SK-N-DZ (cell line): ENCODE measurements at regions not wholly inside any gene's neighbourhood (a gene's known extent, or its start where the extent isn't known, plus 50 kb on each side); places are given as distances from the start of the nearest gene placed in this dataset.

ENCODE experiments used
- DNase-seq: peaks from one replicate; pipeline ENCODE4 v3.0.0-alpha.2; 2015; ENCODE audit warnings: low spot score

DNA sequence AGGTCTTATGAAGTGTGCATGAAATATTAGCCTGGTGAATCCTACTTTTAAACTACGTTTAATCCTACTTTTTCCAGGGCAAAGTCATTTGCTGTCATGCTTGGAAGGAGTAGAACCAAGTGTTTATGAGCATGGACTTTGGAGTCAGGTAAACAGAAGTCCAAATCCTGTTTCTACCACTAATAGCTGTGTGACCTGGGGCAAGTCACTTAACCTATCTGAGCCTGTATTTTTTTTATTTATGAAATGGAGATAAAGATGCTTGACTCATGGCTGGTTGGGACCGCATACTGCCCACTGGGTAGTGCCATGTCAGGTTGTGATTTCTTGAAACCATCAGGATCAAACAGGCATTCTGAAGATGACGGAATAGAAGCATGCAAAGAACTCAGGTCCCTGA lies 249.6 kb downstream of the BAMBI start:
- DNase-seq = no peak

- no peak for DNase-seq
Measured at GRCh38 chr10:28928484-28928883, 251.2 kb downstream of the BAMBI start.

DNA sequence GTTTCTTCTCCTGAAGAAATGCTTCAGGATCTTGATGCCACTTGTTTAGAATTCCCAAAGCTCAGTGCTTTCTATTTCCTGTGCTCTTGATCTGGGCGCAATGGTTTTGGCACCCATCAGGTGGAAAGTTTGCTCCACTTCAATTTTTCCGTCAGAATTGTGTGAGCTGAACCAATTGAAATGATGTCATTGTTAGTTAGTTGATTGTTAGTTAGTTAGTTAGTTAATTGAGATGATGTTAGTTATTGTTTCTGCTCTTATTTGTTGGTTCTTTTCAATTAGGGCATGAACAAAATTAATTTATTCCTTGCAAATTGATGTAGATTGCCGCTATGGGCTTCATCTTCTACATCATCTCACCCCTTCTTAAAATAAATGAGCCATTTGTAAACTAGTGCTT lies 252.6 kb downstream of the BAMBI start:
- DNase-seq = no peak

DNA sequence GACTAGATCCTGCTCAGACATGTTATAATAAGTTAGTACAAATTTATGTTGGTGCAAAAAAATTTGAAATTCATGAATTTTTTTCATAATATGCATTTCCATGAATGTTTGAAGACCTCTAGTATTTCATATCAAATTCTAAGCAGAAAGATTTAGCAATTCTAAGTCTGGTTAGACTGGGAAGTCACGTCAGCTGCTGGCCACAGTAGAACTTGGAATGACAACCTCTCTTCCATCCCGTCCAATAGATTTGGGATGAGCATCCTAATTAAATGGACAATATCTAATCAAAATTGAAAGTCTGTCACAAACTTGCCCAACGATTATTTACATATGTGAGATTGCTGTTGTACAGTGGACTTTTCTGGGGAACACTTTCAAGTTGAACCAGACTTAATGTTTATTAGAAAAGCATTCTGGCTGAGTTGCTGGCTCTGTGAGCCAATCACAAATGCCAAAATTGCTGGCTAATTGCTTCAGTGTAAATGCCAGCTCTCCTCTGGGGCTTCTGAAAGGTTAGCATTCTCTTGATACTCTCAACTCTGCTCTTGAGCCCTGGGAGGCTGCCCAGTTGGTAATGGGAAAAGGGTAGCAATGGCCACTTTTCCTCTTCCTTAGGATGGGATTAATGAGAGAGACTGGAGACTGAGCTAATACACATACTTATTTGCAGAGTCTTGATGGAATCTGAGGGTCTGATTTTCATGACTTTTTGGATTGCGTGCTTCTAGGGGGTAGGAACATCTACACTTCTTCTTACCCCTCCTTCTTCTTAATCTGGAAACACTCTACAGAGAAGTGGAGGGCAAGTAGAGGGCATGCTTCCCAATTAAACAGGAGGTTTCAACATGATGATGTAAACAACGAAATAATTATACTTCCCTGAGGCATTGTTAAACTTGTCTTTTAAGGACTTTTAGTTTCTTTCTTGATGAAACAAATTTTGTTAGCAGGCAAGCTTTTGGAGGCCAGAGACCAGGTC lies 253.5 kb downstream of the BAMBI start:
- DNase-seq = no peak

DNA sequence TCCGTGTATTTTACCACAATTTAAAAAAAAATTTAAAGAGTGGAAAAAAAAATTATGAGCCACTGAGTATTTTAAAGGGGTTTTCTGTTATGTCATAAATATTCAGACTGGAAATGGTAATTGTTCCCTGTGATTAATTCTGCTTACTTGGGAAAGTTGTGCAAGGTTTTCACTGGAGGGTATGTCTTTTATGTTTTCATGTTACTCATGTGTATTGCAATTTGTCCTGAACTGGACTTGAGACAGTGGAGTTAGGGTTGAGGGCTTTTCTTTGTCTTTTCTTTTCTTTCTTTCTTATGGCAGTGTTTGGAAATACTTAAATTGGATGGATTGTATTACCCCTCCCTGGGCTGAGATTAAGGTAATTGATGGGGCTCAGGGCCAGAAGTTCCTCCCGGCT lies 257.7 kb downstream of the BAMBI start:
- no peak for DNase-seq

GRCh38 chr10:28937959-28938358 lies 260.6 kb downstream of the BAMBI start:
- no peak for DNase-seq

DNA sequence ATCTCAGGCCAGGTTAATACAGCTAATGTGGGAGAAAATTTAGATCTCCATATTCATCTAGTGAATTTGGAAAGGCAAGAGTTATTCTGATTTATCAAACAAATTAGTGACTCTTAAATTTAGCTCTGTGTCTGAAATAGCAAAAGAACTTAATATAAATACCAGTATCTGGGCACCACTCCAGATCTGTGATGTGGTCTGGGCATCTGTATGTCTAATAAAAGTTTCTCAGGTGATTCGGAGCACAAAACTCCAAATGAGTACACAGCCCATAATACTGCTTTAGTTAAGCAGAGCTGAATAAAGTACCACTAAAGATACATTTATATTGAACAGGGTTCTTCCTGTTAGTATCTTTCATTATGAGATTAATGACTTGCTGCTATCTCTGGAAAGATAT lies 261.4 kb downstream of the BAMBI start:
- no peak for DNase-seq

GRCh38 chr10:28939281-28940157 lies 262.2 kb downstream of the BAMBI start:
- DNase-seq = no peak

DNA sequence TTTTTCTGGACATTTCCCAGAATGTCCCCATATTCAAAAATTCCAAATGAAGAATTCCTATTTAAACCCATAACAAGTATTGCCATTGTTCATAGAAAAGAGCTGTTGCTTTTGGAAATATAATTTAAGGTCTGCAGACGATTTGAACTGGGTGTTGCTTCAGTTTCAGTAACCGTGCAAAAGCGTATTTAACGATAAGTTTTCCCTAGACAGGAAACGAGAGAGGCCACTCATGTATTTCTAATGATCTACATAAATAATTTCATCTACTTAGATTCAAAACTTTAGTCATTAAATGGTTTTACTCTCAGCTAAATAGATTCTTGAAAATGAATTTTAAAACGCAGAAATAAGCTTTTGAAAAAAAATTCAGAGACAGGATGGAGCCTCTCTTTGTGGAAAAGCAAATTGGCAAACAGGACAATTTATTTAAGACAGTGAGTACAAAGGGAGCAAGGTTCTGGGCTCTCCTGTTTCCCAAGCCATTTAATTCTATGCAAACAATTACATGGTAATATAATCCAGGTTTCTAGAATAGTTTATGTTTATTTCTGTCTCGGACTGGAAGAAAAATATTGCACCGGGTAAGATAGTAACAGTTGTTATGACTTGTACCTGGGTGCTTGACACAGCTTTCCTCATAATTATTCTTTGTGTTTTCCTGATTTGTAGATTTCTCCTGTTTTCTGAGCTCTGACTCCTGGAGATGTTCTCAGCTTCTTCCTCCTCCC lies 263.0 kb downstream of the BAMBI start:
- DNase-seq = no peak

DNA sequence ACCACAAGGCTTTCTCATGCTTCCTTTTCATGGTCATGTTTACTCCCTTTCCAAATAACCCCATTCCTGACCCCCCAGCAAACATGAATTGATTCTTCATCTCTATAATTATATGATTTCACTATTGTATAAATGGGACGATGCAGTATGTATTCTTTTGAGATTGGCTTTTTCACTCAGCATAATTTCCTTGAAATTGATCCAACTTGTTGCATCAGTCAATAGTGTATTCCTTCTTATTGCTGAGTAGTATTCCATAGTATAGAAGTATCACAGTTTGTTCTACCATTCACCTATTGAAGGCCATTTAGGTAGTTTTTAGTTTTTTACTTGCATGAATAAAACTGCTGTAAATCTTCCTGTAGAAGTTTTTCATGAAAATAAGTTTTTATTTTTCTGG lies 264.7 kb downstream of the BAMBI start:
- DNase-seq = no peak

DNA sequence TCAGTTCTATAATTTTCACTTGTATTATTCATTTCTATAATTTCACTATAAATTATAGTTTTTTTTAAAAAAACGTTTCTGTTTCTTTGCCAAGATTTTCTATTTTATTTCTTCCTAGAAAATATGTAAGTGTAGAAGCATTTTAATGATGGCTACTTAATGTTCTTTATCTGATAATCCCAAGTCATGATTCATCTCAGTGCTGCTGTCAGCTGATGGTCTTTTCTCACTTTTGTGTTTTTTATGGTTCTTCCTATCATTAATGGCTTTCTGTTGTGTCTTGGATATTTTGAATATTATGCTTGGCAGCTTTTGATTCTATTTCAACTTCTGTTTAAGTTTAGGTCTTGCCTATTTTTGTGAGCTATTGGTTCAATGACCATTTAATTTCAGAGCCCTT lies 268.6 kb downstream of the BAMBI start:
- no peak for DNase-seq

DNA sequence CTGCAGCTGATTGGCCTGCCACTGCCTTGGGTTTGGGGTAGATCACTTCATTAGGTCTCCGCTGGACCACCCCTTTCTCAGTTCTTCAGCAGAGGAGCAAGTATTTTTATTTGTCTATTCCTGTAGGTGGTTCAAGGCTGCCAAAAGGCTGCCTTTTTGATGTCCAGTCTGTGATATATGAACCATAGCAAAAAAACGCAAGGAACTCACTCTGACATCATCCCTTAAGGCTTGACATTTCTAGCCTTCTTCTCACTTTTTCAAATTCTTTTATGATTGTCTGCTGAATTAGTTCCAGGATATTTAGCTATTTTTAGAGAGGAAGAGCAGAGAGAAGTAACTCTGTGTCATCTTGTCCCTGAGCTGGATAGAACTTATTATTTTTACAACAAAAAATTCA lies 269.2 kb downstream of the BAMBI start:
- no peak for DNase-seq

DNA sequence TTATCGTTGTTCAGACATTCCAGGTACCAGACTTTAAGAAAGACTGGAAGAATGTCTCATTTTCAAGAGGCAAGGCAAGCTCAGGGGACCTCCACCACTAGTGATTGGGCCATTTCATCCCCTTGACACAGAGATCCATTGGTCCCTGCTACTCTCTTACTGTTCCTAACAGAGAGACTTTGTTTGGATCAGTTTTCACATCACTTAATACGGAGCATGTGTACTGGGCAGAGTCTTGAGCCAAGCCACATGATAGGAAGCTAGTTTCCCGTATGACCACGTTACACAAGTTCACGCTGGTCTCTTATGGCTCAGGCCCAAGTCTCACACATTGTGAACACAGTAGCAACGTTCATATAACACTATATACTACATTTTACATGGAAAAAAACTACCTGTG lies 269.9 kb downstream of the BAMBI start:
- DNase-seq = no peak

DNA sequence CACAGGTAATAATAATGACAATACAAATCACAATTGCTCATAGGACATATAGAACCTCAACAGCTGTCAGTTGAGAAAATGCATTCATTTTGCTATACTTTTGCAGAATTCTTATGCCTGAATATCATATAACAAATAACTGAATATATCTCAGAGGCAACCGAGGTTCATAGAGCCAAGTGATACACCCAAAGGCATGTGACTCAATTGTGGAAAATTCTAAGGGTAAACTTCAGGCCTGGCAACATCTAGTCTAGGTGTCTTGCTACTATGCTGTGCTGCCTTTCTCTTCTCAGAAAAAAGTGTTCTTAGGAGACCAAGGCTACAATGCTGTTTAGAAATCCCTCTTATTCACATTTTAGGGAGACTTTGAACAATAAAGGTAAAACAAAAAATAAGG lies 270.7 kb downstream of the BAMBI start:
- DNase-seq = no peak

GRCh38 chr10:28949005-28950004 lies 272.0 kb downstream of the BAMBI start:
- DNase-seq = no peak

- no peak for DNase-seq
Measured at GRCh38 chr10:28951484-28951883, 274.2 kb downstream of the BAMBI start.

DNA sequence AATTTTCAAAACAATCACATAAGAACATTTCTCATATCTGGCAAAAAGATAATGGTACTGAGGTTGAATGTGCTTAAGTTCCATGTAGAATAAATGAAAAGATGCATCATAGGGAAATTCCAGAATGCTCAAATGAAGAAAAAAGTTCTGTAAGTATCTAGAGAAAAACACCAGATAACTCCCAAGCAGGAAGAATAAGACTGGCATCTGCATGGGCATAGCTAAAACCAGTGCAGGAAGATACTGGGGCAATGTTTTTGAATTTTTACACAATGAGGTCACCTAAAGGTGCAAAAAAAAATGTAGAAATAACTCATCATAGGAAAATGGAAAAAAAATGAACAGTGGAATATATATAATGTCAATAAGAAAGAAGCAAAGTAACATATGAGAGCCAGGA lies 275.2 kb downstream of the BAMBI start:
- no peak for DNase-seq

- DNase-seq = no peak
Measured at GRCh38 chr10:28954211-28954610, 276.9 kb downstream of the BAMBI start.

- no peak for DNase-seq
Measured at GRCh38 chr10:28958468-28958867, 281.1 kb downstream of the BAMBI start.

GRCh38 chr10:28959850-28960501 lies 282.7 kb downstream of the BAMBI start:
- no peak for DNase-seq
